Mesothelial cell of epicardium (in vitro differentiated cells): ENCODE measurements at regions not wholly inside any gene's neighbourhood (a gene's known extent, or its start where the extent isn't known, plus 50 kb on each side); places are given as distances from the start of the nearest gene placed in this dataset.

Source experiments
- DNase-seq, 2 experiments: peaks; one replicate each; pipeline ENCODE4 v3.0.0; 2021; ENCODE audit warnings: low spot score in 2 of 2; ENCODE audit not compliant: unreplicated experiment in 2 of 2
- H3K27ac Mint-ChIP-seq: 2 replicates; pipeline ENCODE4 v1.8.0; 2021; ENCODE audit warnings: mixed read lengths
- H3K27me3 Mint-ChIP-seq: 2 replicates; pipeline ENCODE4 v1.8.0; 2021; ENCODE audit warnings: low read depth, mixed read lengths
- H3K36me3 Mint-ChIP-seq: 2 replicates; pipeline ENCODE4 v1.8.0; 2021; ENCODE audit warnings: mixed read lengths
- H3K4me1 Mint-ChIP-seq: 2 replicates; pipeline ENCODE4 v1.8.0; 2021; ENCODE audit warnings: mixed read lengths
- H3K4me3 Mint-ChIP-seq: 2 replicates; pipeline ENCODE4 v1.8.0; 2021; ENCODE audit warnings: mild to moderate bottlenecking, moderate library complexity, mixed read lengths
- H3K9me3 Mint-ChIP-seq: 2 replicates; pipeline ENCODE4 v1.8.0; 2021; ENCODE audit warnings: mixed read lengths
- TF ChIP-seq, protein P1 (sequence below): fragments of 200-600 bp; sonication (generic); IDR thresholded peaks from one replicate; pipeline ENCODE4 v1.5.0; 2021; ENCODE audit warnings: antibody characterized with exemption; ENCODE audit not compliant: unreplicated experiment

DNA sequence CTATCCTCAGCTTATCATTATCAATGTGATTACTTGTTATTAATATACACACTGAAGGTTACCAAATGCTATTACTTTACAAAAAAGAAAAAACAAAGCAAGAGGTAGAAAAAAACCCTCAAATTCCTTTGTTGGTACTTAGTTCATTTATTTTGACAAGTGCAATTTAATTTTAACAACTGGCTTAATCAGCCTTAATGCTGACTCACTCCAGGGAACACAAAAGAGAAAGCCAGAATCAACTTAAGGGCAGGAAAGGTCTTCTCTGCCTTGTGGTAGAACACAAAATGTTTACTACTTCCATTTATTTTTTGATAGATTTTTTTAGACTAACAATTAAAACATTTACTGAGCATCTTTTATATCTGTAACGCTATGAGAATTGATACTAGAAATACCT lies 417.1 kb downstream of the PCDH17 start:
- TF ChIP-seq, protein P1, sequence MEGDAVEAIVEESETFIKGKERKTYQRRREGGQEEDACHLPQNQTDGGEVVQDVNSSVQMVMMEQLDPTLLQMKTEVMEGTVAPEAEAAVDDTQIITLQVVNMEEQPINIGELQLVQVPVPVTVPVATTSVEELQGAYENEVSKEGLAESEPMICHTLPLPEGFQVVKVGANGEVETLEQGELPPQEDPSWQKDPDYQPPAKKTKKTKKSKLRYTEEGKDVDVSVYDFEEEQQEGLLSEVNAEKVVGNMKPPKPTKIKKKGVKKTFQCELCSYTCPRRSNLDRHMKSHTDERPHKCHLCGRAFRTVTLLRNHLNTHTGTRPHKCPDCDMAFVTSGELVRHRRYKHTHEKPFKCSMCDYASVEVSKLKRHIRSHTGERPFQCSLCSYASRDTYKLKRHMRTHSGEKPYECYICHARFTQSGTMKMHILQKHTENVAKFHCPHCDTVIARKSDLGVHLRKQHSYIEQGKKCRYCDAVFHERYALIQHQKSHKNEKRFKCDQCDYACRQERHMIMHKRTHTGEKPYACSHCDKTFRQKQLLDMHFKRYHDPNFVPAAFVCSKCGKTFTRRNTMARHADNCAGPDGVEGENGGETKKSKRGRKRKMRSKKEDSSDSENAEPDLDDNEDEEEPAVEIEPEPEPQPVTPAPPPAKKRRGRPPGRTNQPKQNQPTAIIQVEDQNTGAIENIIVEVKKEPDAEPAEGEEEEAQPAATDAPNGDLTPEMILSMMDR, result no peak
- DNase-seq, result no peak
- H3K27ac Mint-ChIP-seq, result no peak overlapping the region
- H3K27me3 Mint-ChIP-seq, result no peaks in the 10 kb centered on the region
- H3K9me3 Mint-ChIP-seq, result peaks cover 4% of the 10 kb centered on the region
- no peak overlapping the region for H3K4me3 Mint-ChIP-seq
- H3K36me3 Mint-ChIP-seq, result no peaks in the 10 kb centered on the region
- H3K4me1 Mint-ChIP-seq, result no peaks in the 10 kb centered on the region

DNA sequence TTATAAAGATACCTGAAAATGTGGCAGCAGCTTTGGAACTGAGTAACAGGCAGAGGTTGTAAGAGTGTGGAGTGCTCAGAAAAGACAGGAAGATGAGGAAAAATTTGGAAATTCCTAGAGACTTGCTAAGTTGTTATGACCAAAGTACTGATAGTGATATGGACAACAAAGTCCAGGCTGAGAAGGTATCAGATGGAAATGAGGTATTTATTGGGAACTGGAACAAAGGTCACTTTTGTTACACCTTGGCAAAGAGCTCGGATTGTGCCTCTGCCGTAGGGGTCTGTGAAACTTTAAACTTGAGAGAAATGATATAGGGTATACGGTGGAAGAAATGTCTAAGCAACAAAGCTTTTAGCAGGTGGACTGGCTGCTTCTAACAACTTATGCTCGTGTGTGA lies 419.9 kb downstream of the PCDH17 start:
- H3K27ac Mint-ChIP-seq, result no peak overlapping the region
- no peaks in the 10 kb centered on the region for H3K27me3 Mint-ChIP-seq
- TF ChIP-seq, protein P1, result no peak
- H3K36me3 Mint-ChIP-seq, result no peaks in the 10 kb centered on the region
- no peak for DNase-seq
- no peak overlapping the region for H3K4me3 Mint-ChIP-seq
- no peaks in the 10 kb centered on the region for H3K4me1 Mint-ChIP-seq
- H3K9me3 Mint-ChIP-seq, result peaks cover 1% of the 10 kb centered on the region

DNA sequence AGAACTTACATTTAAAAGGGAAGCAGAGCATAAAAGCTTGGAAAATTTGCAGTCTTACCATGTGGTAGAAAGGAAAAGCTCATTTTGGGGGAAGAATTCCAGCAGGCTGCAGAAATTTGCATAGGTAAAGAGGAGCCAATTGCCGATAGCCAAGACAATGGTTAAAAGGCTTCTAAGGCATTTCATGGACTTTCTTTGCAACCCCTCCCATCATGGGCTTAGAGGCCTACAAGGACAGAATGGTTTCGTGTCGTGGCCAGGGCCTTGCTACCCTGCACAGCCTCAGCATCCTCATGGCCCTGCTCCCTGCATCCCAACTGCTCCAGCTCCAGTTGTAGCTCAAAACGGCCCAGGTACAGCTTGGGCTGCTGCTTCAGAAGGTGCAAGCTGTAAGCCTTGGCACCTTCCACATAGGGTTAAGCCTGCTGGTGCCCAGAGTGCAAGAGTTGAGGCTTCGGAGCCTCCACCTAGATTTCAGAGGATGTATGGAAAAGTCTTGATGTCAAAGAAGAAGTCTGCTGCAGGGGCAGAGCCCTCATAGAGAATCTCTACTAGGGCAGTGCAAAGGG lies 420.3 kb downstream of the PCDH17 start:
- Mint-ChIP-seq H3K36me3 (no peaks in the 10 kb centered on the region), H3K9me3 (no peaks in the 10 kb centered on the region), H3K4me1 (no peaks in the 10 kb centered on the region), H3K27me3 (no peaks in the 10 kb centered on the region), H3K27ac (no peak overlapping the region), H3K4me3 (no peak overlapping the region)
- no peak for DNase-seq
- TF ChIP-seq, protein P1, result no peak

DNA sequence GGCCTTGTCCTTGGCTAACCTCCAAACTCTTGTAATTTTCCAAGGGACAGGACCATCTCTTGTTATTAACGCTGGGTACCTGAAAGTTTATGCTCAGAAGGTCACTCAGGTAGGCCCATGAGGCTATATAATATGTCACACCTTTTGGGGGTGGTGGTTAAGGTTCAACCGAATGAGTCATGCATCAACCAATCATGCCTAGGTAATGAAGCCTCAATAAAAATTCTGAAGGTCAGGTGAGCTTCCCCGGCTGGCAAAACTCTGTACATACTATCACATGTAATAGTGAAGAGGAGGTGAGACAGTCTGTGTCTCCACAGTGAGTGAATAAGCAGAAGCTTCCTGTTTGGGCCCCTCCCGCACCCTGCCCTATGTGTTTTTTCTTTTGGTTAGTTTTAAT lies 424.9 kb downstream of the PCDH17 start:
- no peaks in the 10 kb centered on the region for H3K36me3 Mint-ChIP-seq
- no peaks in the 10 kb centered on the region for H3K27me3 Mint-ChIP-seq
- DNase-seq, result no peak
- H3K4me3 Mint-ChIP-seq, result no peak overlapping the region
- H3K27ac Mint-ChIP-seq, result no peak overlapping the region
- no peaks in the 10 kb centered on the region for H3K4me1 Mint-ChIP-seq
- no peaks in the 10 kb centered on the region for H3K9me3 Mint-ChIP-seq
- TF ChIP-seq, protein P1, result no peak

DNA sequence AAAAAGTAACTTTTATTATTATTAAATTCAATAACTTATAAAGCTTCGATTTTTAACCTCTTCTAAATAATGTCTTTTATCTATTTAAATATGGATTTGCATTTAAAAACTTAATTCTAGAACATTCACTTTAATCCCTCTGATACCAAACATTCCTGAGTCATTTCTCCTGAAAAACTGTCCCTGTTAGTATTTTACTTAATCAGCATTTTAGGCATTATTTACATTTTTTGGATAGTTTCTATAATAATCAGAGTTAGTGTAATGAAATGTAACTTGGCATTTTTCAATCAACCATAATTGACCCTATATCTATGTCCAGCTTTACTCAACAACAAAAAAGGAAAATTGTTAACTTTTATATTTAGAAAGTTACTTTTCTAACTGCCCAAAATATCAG lies 428.1 kb downstream of the PCDH17 start:
- Mint-ChIP-seq H3K27ac (no peak overlapping the region), H3K36me3 (no peaks in the 10 kb centered on the region), H3K4me1 (no peaks in the 10 kb centered on the region), H3K27me3 (no peaks in the 10 kb centered on the region), H3K4me3 (no peak overlapping the region), H3K9me3 (peaks cover under 1% of the 10 kb centered on the region)
- no peak for DNase-seq
- TF ChIP-seq, protein P1, result no peak

DNA sequence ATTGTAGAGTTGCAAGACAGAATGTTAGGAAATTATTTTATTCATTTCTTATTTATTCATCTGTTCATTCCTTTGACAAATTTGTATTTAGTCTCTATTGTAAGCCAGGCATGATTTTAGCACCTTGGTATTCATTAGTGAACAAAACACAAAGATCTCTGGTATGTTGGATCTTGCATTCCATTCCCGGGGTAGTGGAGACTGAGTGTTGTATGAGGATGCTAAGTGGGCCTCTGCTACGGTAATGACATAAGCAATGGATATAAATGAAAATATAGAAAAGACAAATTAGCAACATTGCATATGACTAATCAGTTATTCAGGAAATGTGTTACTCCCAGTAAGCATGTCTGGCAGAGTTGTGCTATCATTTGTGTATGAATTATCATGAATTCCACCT lies 449.3 kb downstream of the PCDH17 start:
- Mint-ChIP-seq H3K27ac (no peak overlapping the region), H3K27me3 (no peaks in the 10 kb centered on the region), H3K4me1 (no peaks in the 10 kb centered on the region), H3K36me3 (no peaks in the 10 kb centered on the region), H3K9me3 (no peaks in the 10 kb centered on the region), H3K4me3 (no peak overlapping the region)
- DNase-seq, result no peak
- TF ChIP-seq, protein P1, result no peak
